Epithelial cell of prostate (primary cell): ENCODE measurements at regions not wholly inside any gene's neighbourhood (a gene's known extent, or its start where the extent isn't known, plus 50 kb on each side); places are given as distances from the start of the nearest gene placed in this dataset.

ENCODE experiments used
- DNase-seq: peaks from one replicate; pipeline ENCODE4 v3.0.0-alpha.2; 2011; ENCODE audit warnings: low read depth, low spot score
- H3K27ac ChIP-seq: fragments of 450-650 bp; 2 replicates; pipeline ENCODE4 v1.5.1; 2017; ENCODE audit warnings: mild to moderate bottlenecking

- DNase-seq, result no peak
- H3K27ac ChIP-seq, result no peak overlapping the region
Observed at GRCh38 chr4:4750187-4750586, 109.3 kb upstream of the MSX1 start.

GRCh38 chr4:4749137-4749536, 110.3 kb upstream of the MSX1 start:
- no peak overlapping the region for H3K27ac ChIP-seq
- DNase-seq, result no peak

- DNase-seq, result no peak
- no peak overlapping the region for H3K27ac ChIP-seq
Observed at GRCh38 chr4:4746444-4746843, 113.0 kb upstream of the MSX1 start.

- DNase-seq, result no peak
Observed at GRCh38 chr4:4740071-4740470, 119.4 kb upstream of the MSX1 start.

GRCh38 chr4:4735870-4736269, 123.6 kb upstream of the MSX1 start:
- no peak for DNase-seq
- no peak overlapping the region for H3K27ac ChIP-seq

More at GRCh38 chr4:4740071-4740470, 119.4 kb upstream of the MSX1 start:
- H3K27ac ChIP-seq, result no peak overlapping the region

- no peak overlapping the region for H3K27ac ChIP-seq
Observed at GRCh38 chr4:4735136-4735750, 124.2 kb upstream of the MSX1 start.

GRCh38 chr4:4734425-4734824, 125.0 kb upstream of the MSX1 start:
- DNase-seq, result no peak
- no peak overlapping the region for H3K27ac ChIP-seq

More at GRCh38 chr4:4735136-4735750, 124.2 kb upstream of the MSX1 start:
- no peak for DNase-seq

- DNase-seq, result no peak
- no peak overlapping the region for H3K27ac ChIP-seq
Observed at GRCh38 chr4:4733663-4734062, 125.8 kb upstream of the MSX1 start.

- H3K27ac ChIP-seq, result no peak overlapping the region
- DNase-seq, result no peak
Observed at GRCh38 chr4:4730249-4730648, 129.2 kb upstream of the MSX1 start.

- no peak for DNase-seq
- H3K27ac ChIP-seq, result no peak overlapping the region
Observed at GRCh38 chr4:4729206-4729605, 130.3 kb upstream of the MSX1 start.

GRCh38 chr4:4727536-4727935, 131.9 kb upstream of the MSX1 start:
- H3K27ac ChIP-seq, result no peak overlapping the region
- no peak for DNase-seq

GRCh38 chr4:4726051-4726450, 133.4 kb upstream of the MSX1 start:
- DNase-seq, result no peak

GRCh38 chr4:4724321-4724720, 135.1 kb upstream of the MSX1 start:
- no peak overlapping the region for H3K27ac ChIP-seq
- no peak for DNase-seq

More at GRCh38 chr4:4726051-4726450, 133.4 kb upstream of the MSX1 start:
- no peak overlapping the region for H3K27ac ChIP-seq

- no peak for DNase-seq
- H3K27ac ChIP-seq, result no peak overlapping the region
Observed at GRCh38 chr4:4721636-4722035, 137.8 kb upstream of the MSX1 start.

GRCh38 chr4:4720646-4721045, 138.8 kb upstream of the MSX1 start:
- DNase-seq, result no peak
- no peak overlapping the region for H3K27ac ChIP-seq

GRCh38 chr4:4719436-4719835, 140.0 kb upstream of the MSX1 start:
- H3K27ac ChIP-seq, result no peak overlapping the region
- DNase-seq, result no peak

GRCh38 chr4:4717692-4718091, 141.8 kb upstream of the MSX1 start:
- H3K27ac ChIP-seq, result no peak overlapping the region
- peak; percentile 22 for DNase-seq

- DNase-seq, result no peak
- no peak overlapping the region for H3K27ac ChIP-seq
Observed at GRCh38 chr4:4714331-4714730, 145.1 kb upstream of the MSX1 start.

- no peak overlapping the region for H3K27ac ChIP-seq
- DNase-seq, result no peak
Observed at GRCh38 chr4:4712800-4713528, 146.5 kb upstream of the MSX1 start.

GRCh38 chr4:4711902-4712301, 147.6 kb upstream of the MSX1 start:
- DNase-seq, result no peak
- no peak overlapping the region for H3K27ac ChIP-seq

- DNase-seq, result no peak
- H3K27ac ChIP-seq, result no peak overlapping the region
Observed at GRCh38 chr4:4709736-4710135, 149.7 kb upstream of the MSX1 start.

- no peak overlapping the region for H3K27ac ChIP-seq
- DNase-seq, result no peak
Observed at GRCh38 chr4:4704267-4704666, 155.2 kb upstream of the MSX1 start.
